ENCODE measurements at regions not wholly inside any gene's neighbourhood (a gene's known extent, or its start where the extent isn't known, plus 50 kb on each side); places are given as distances from the start of the nearest gene placed in this dataset.
"Not testable (repeated sequence)": the region's sequence is repeated elsewhere in the genome, so short reads cannot be mapped to it uniquely, and the experiment has no call there.

DNA sequence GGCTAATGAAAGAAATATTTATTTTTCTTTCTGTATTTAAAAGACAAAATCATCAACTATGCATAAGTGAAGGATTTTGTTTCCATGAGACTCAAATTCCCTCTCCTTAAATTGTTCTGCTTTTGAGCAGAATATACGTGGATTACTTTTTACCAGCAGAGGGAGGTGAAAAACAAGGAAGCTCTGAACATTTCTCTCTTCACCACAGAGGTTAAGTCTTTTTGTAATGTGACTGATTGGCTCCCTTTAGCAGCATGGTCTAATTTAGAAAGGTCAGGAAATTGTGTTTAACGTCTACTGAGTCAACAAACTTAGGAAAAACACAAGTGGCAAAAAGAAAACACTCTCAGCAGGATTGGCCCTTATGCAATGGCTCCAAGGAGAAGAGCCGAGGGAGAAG lies 55.1 kb upstream of the F9 start:
- DNase-seq (ENCODE audit: low spot score), result no peak
- no peak overlapping the region for H3K9ac ChIP-seq (ENCODE audit: low read depth in 1 of 2, low read length in 2 of 2)
- 34% methylated on average over 3 of the region's 3 CpGs for WGBS

DNA sequence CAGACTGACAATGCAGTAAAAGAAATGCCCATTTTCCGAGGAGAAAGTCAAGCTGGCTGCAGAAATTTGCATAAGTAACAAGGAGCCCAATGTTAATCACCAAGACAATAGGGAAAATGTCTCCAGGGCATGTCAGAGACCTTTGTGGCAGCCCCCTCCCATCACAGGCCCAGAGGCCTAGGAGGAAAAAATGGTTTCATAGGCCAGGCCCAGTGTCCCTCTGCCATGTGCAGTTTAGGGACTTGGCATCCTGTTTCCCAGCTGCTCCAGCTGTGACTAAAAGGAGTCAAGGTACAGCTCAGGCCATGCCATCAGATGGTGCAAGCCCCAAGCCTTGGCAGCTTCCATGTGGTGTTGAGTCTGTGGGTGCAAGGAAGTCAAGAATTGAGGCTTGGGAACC lies 68.6 kb upstream of the F9 start:
- H3K4me3 ChIP-seq (ENCODE audit: low read depth in 1 of 3, low read length in 3 of 3); H3K27ac ChIP-seq (ENCODE audit: low read depth in 1 of 2, low read length in 2 of 2); H3K9ac ChIP-seq (ENCODE audit: low read depth in 1 of 2, low read length in 2 of 2); DNase-seq (ENCODE audit: low spot score); H3K36me3 ChIP-seq (ENCODE audit: control insufficient read depth in 4 of 4, insufficient read depth in 3 of 4, low read depth in 1 of 4, low read length in 3 of 4); H3K9me3 ChIP-seq (ENCODE audit: control insufficient read depth in 4 of 4, low read length in 3 of 4); H3K27me3 ChIP-seq (ENCODE audit: control insufficient read depth in 4 of 4, insufficient read depth in 4 of 4, low read length in 3 of 4); H3K4me1 ChIP-seq (ENCODE audit: control insufficient read depth in 4 of 4, insufficient read depth in 4 of 4, low read length in 3 of 4): not testable (repeated sequence)
- 77% methylated on average over 1 of the region's 1 CpG for WGBS

More for the DNA sequence above, 55.1 kb upstream of the F9 start:
- Histone ChIP-seq H3K27ac (ENCODE audit: low read depth in 1 of 2, low read length in 2 of 2) (no peak overlapping the region), H3K9me3 (ENCODE audit: control insufficient read depth in 4 of 4, low read length in 3 of 4) (no peaks in the 10 kb centered on the region), H3K27me3 (ENCODE audit: control insufficient read depth in 4 of 4, insufficient read depth in 4 of 4, low read length in 3 of 4) (no peaks in the 10 kb centered on the region), H3K36me3 (ENCODE audit: control insufficient read depth in 4 of 4, insufficient read depth in 3 of 4, low read depth in 1 of 4, low read length in 3 of 4) (no peaks in the 10 kb centered on the region), H3K4me3 (ENCODE audit: low read depth in 1 of 3, low read length in 3 of 3) (no peak overlapping the region), H3K4me1 (ENCODE audit: control insufficient read depth in 4 of 4, insufficient read depth in 4 of 4, low read length in 3 of 4) (peaks cover 0 to 3% (median 0%) of the 10 kb centered on the region in 4 donors)
- TF ChIP-seq SP1 (IDR thresholded peaks at IDR 0.05) (no peak), EGR1 (IDR thresholded peaks at IDR 0.05; ENCODE audit: low read depth in 2 of 2) (no peak), HNF4A (conservative IDR thresholded peaks at IDR 0.05) (no peak), RAD21 (IDR thresholded peaks at IDR 0.05) (peak; percentile 67 to 75)
- TF ChIP-seq, protein P1, sequence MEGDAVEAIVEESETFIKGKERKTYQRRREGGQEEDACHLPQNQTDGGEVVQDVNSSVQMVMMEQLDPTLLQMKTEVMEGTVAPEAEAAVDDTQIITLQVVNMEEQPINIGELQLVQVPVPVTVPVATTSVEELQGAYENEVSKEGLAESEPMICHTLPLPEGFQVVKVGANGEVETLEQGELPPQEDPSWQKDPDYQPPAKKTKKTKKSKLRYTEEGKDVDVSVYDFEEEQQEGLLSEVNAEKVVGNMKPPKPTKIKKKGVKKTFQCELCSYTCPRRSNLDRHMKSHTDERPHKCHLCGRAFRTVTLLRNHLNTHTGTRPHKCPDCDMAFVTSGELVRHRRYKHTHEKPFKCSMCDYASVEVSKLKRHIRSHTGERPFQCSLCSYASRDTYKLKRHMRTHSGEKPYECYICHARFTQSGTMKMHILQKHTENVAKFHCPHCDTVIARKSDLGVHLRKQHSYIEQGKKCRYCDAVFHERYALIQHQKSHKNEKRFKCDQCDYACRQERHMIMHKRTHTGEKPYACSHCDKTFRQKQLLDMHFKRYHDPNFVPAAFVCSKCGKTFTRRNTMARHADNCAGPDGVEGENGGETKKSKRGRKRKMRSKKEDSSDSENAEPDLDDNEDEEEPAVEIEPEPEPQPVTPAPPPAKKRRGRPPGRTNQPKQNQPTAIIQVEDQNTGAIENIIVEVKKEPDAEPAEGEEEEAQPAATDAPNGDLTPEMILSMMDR (IDR thresholded peaks at IDR 0.05; ENCODE audit: low read depth, low read length, missing input control), result peak; percentile 17
- TF ChIP-seq, protein P2, sequence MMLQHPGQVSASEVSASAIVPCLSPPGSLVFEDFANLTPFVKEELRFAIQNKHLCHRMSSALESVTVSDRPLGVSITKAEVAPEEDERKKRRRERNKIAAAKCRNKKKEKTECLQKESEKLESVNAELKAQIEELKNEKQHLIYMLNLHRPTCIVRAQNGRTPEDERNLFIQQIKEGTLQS (IDR thresholded peaks at IDR 0.05), result no peak

DNA sequence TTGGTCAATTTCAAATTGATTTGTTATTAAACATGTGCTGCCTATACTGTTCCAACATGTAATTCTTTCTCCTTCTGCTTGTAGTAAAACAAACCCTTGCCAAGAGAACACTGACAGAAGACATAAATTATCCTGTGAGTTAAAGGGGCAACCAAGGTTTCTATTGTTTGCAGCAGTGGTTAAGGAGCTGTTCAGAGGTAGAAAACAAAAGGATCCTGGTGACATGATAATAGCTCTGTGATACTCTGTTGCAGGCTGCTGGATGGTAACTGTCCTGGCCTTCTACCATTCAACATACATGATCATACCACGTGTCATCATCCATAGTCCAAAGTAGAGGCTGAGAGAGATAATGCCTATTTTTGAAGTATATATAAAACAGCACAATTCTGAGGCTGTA lies 75.8 kb upstream of the F9 start:
- TF ChIP-seq HNF4A (conservative IDR thresholded peaks at IDR 0.05) (no peak), RXRA (IDR thresholded peaks at IDR 0.05) (no peak), HNF4G (IDR thresholded peaks at IDR 0.05) (no peak), RAD21 (IDR thresholded peaks at IDR 0.05) (no peak), GABPA (IDR thresholded peaks at IDR 0.05 in 1 of 2, conservative IDR thresholded peaks at IDR 0.05 in 1 of 2) (no peak), SP1 (IDR thresholded peaks at IDR 0.05) (no peak), YY1 (IDR thresholded peaks at IDR 0.05) (no peak), NR2F2 (IDR thresholded peaks at IDR 0.05) (no peak), TAF1 (conservative IDR thresholded peaks at IDR 0.05) (no peak), JUND (IDR thresholded peaks at IDR 0.05) (no peak)
- TF ChIP-seq, protein P2 (IDR thresholded peaks at IDR 0.05), result no peak
- TF ChIP-seq, protein P1 (IDR thresholded peaks at IDR 0.05; ENCODE audit: low read depth, low read length, missing input control), result no peak
- TF ChIP-seq, protein P3, sequence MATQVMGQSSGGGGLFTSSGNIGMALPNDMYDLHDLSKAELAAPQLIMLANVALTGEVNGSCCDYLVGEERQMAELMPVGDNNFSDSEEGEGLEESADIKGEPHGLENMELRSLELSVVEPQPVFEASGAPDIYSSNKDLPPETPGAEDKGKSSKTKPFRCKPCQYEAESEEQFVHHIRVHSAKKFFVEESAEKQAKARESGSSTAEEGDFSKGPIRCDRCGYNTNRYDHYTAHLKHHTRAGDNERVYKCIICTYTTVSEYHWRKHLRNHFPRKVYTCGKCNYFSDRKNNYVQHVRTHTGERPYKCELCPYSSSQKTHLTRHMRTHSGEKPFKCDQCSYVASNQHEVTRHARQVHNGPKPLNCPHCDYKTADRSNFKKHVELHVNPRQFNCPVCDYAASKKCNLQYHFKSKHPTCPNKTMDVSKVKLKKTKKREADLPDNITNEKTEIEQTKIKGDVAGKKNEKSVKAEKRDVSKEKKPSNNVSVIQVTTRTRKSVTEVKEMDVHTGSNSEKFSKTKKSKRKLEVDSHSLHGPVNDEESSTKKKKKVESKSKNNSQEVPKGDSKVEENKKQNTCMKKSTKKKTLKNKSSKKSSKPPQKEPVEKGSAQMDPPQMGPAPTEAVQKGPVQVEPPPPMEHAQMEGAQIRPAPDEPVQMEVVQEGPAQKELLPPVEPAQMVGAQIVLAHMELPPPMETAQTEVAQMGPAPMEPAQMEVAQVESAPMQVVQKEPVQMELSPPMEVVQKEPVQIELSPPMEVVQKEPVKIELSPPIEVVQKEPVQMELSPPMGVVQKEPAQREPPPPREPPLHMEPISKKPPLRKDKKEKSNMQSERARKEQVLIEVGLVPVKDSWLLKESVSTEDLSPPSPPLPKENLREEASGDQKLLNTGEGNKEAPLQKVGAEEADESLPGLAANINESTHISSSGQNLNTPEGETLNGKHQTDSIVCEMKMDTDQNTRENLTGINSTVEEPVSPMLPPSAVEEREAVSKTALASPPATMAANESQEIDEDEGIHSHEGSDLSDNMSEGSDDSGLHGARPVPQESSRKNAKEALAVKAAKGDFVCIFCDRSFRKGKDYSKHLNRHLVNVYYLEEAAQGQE (IDR thresholded peaks at IDR 0.05), result no peak
- TF ChIP-seq, protein P4, sequence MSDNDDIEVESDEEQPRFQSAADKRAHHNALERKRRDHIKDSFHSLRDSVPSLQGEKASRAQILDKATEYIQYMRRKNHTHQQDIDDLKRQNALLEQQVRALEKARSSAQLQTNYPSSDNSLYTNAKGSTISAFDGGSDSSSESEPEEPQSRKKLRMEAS (IDR thresholded peaks at IDR 0.05), result no peak
- TF ChIP-seq, protein P5, sequence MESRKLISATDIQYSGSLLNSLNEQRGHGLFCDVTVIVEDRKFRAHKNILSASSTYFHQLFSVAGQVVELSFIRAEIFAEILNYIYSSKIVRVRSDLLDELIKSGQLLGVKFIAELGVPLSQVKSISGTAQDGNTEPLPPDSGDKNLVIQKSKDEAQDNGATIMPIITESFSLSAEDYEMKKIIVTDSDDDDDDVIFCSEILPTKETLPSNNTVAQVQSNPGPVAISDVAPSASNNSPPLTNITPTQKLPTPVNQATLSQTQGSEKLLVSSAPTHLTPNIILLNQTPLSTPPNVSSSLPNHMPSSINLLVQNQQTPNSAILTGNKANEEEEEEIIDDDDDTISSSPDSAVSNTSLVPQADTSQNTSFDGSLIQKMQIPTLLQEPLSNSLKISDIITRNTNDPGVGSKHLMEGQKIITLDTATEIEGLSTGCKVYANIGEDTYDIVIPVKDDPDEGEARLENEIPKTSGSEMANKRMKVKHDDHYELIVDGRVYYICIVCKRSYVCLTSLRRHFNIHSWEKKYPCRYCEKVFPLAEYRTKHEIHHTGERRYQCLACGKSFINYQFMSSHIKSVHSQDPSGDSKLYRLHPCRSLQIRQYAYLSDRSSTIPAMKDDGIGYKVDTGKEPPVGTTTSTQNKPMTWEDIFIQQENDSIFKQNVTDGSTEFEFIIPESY (IDR thresholded peaks at IDR 0.05), result no peak
- no peak overlapping the region for H3K9ac ChIP-seq (ENCODE audit: low read depth in 1 of 2, low read length in 2 of 2)
- H3K27me3 ChIP-seq (ENCODE audit: control insufficient read depth in 4 of 4, insufficient read depth in 4 of 4, low read length in 3 of 4), result peaks cover 0 to 4% (median 0%) of the 10 kb centered on the region in 4 donors
- no peaks in the 10 kb centered on the region for H3K4me1 ChIP-seq (ENCODE audit: control insufficient read depth in 4 of 4, insufficient read depth in 4 of 4, low read length in 3 of 4)
- 80% methylated on average over 1 of the region's 1 CpG for WGBS
- H3K4me3 ChIP-seq (ENCODE audit: low read depth in 1 of 3, low read length in 3 of 3), result no peak overlapping the region
- H3K9me3 ChIP-seq (ENCODE audit: control insufficient read depth in 4 of 4, low read length in 3 of 4), result no peaks in the 10 kb centered on the region
- H3K36me3 ChIP-seq (ENCODE audit: control insufficient read depth in 4 of 4, insufficient read depth in 3 of 4, low read depth in 1 of 4, low read length in 3 of 4), result no peaks in the 10 kb centered on the region
- no peak overlapping the region for H3K27ac ChIP-seq (ENCODE audit: low read depth in 1 of 2, low read length in 2 of 2)
- DNase-seq (ENCODE audit: low spot score), result no peak
